ENCODE measurements at regions not wholly inside any gene's neighbourhood (a gene's known extent, or its start where the extent isn't known, plus 50 kb on each side); places are given as distances from the start of the nearest gene placed in this dataset.
"Not testable (repeated sequence)": the region's sequence is repeated elsewhere in the genome, so short reads cannot be mapped to it uniquely, and the experiment has no call there.

DNA sequence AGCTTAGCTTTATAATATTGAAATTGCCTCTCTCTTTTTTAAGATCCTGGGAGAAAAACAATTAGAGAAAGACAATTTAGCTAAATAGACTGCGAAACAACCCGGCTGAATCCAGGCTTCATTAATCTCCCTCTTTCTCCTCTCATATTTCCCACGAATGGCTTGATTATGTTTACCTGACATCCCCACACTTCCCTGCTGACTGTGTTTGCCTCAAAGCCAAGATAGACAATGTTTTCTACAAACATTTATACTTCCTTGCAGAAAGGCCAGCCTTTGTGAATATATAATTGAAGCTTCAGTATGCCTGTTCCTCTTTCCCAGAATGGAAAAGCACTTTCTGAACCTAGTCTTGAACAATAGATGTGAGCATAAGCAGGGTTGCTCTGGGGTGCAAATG lies 566.8 kb downstream of the PDHA2 start:
- POLR2A ChIA-PET, result interaction anchor here (1.0 kb wide), 1 partner anchor 11 kb away, joined by 4 read pairs; no protein-coding TSS in a partner anchor
- ATAC-seq (no peak), DNase-seq (no peak)
- Mint-ChIP-seq H3K27me3 (no peaks in the 10 kb centered on the region), H3K9me3 (peaks cover 4% of the 10 kb centered on the region), H3K4me3 (no peak overlapping the region), H3K4me1 (ENCODE audit: low read depth) (no peaks in the 10 kb centered on the region), H3K36me3 (ENCODE audit: low read depth) (no peaks in the 10 kb centered on the region), H3K27ac (no peak overlapping the region)
- TF ChIP-seq, protein P1, sequence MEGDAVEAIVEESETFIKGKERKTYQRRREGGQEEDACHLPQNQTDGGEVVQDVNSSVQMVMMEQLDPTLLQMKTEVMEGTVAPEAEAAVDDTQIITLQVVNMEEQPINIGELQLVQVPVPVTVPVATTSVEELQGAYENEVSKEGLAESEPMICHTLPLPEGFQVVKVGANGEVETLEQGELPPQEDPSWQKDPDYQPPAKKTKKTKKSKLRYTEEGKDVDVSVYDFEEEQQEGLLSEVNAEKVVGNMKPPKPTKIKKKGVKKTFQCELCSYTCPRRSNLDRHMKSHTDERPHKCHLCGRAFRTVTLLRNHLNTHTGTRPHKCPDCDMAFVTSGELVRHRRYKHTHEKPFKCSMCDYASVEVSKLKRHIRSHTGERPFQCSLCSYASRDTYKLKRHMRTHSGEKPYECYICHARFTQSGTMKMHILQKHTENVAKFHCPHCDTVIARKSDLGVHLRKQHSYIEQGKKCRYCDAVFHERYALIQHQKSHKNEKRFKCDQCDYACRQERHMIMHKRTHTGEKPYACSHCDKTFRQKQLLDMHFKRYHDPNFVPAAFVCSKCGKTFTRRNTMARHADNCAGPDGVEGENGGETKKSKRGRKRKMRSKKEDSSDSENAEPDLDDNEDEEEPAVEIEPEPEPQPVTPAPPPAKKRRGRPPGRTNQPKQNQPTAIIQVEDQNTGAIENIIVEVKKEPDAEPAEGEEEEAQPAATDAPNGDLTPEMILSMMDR (IDR thresholded peaks at IDR 0.05), result no peak
- CTCF ChIA-PET, result no interaction called here
- intact Hi-C loops (cut with micrococcal nuclease), result no loop called here

DNA sequence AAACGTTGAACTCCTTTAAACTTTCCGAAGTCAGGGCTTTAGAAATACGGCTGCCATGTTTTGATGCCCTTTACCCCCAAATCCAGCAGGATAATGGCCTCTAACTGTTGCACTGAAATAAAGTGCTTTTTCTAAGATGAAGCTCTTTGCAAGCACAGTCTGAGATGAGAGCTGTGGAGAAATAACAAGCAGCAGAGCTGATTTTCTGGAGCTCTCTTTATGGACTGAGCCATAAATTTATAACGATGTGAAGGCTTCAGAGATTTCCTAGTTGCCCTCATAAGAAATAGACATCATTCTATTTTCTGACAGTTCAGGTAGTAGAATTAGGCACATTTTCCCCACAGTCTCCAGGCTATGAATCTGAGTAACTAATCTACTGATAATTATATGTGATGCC lies 567.3 kb downstream of the PDHA2 start:
- Mint-ChIP-seq H3K27me3 (no peaks in the 10 kb centered on the region), H3K4me1 (ENCODE audit: low read depth) (no peaks in the 10 kb centered on the region), H3K36me3 (ENCODE audit: low read depth) (no peaks in the 10 kb centered on the region), H3K27ac (no peak overlapping the region), H3K4me3 (no peak overlapping the region), H3K9me3 (peaks cover 4% of the 10 kb centered on the region)
- ChIA-PET CTCF (no interaction called here), POLR2A (interaction anchor here (1.0 kb wide), 1 partner anchor 10 kb away, joined by 4 read pairs; no protein-coding TSS in a partner anchor)
- DNase-seq, result no peak
- ATAC-seq, result no peak
- intact Hi-C loops (cut with micrococcal nuclease), result no loop called here
- TF ChIP-seq, protein P1 (IDR thresholded peaks at IDR 0.05), result no peak

DNA sequence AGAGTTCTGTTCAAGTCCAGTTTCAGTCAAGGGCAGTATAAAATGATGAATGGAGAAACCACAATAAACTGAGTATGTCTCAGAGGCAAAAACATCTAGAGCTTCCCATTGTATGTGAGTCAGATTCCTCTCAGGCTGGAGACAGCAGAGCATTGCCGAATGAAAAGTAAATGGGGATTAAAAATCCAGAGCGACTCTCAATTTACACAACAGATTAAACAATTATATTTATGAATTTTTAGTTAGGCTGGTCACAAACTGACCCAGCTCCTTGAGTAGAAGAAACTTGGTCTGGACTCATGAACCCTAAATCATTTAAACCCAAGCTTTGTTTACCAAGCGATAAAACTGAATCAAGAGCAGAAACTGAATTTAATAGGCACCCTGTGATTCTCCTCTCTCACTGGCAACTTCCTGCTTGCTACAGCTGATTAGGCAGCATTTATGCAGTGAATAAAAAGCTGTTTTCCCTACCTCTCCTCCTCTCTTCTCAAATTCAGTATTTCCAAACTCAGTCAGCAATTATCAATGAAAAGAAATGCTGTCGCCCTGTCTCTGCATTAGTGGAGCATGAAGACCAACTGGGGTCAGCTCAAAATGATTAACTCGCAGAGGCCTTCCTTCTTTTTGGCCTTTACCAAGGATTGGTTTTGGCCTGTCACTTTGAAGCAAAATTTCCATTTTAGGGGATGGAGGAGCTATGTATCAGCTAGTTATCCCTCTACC lies 568.0 kb downstream of the PDHA2 start:
- TF ChIP-seq, protein P1 (IDR thresholded peaks at IDR 0.05), result no peak
- Mint-ChIP-seq H3K36me3 (ENCODE audit: low read depth) (no peaks in the 10 kb centered on the region), H3K4me3 (no peak overlapping the region), H3K4me1 (ENCODE audit: low read depth) (no peaks in the 10 kb centered on the region), H3K27me3 (no peaks in the 10 kb centered on the region), H3K9me3 (peaks cover 4% of the 10 kb centered on the region), H3K27ac (no peak overlapping the region)
- POLR2A ChIA-PET, result no interaction called here
- intact Hi-C loops (cut with micrococcal nuclease), result no loop called here
- CTCF ChIA-PET, result no interaction called here
- ATAC-seq, result no peak
- DNase-seq, result no peak

DNA sequence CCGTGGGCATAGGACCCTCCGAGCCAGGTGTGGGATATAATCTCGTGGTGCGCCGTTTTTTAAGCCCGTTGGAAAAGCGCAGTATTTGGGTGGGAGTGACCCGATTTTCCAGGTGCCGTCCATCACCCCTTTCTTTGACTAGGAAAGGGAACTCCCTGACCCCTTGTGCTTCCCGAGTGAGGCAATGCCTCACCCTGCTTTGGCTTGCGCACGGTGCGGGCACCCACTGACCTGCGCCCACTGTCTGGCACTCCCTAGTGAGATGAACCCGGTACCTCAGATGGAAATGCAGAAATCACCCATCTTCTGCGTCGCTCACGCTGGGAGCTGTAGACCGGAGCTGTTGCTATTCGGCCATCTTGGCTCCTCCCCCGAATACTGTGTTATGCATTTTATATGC lies 575.0 kb downstream of the PDHA2 start:
- POLR2A ChIA-PET; H3K4me1 Mint-ChIP-seq (ENCODE audit: low read depth); H3K4me3 Mint-ChIP-seq; CTCF ChIA-PET; DNase-seq; H3K27ac Mint-ChIP-seq; H3K27me3 Mint-ChIP-seq; intact Hi-C loops (cut with micrococcal nuclease); H3K9me3 Mint-ChIP-seq; ATAC-seq; H3K36me3 Mint-ChIP-seq (ENCODE audit: low read depth): not testable (repeated sequence)

DNA sequence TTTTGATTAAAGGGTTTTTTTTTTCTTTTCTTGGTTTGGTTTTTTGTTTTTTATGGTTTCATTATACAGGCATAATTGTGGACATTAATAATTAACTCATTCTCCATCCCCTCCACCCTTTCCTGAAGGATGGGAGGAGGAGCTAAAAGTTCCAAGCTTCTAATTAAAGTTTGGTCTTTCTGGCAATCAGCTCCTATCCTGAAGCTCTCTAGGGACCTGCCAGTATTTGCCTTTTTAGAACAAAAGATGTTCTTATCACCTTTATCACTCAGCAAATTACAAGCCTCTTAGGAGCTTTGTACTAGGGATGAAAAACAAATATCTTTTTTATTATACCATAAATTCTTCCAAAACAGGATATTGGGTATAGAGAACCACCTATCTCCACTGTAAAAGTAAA lies 589.8 kb downstream of the PDHA2 start:
- no peak for DNase-seq
- intact Hi-C loops (cut with micrococcal nuclease), result no loop called here
- Mint-ChIP-seq H3K4me1 (ENCODE audit: low read depth) (no peaks in the 10 kb centered on the region), H3K27me3 (no peaks in the 10 kb centered on the region), H3K4me3 (no peak overlapping the region), H3K36me3 (ENCODE audit: low read depth) (no peaks in the 10 kb centered on the region), H3K27ac (no peak overlapping the region), H3K9me3 (peaks cover 1% of the 10 kb centered on the region)
- ChIA-PET POLR2A (interaction anchor here (0.6 kb wide), 2 partner anchors 12 to 146 kb away, joined by 3 read pairs; no protein-coding TSS in a partner anchor), CTCF (no interaction called here)
- TF ChIP-seq, protein P1 (IDR thresholded peaks at IDR 0.05), result no peak
- no peak for ATAC-seq
